Esophagus squamous epithelium (tissue), 4 donors: ENCODE measurements at regions not wholly inside any gene's neighbourhood (a gene's known extent, or its start where the extent isn't known, plus 50 kb on each side); places are given as distances from the start of the nearest gene placed in this dataset.

Source experiments
- CTCF ChIP-seq, 6 experiments: fragments of 450-650 bp in 4 of 6; fragments of 200-600 bp in 2 of 6; sonication (generic) in 2 of 6; IDR thresholded peaks; one replicate each; pipeline ENCODE4 v1.5.1; 2016 to 2019; ENCODE audit warnings: antibody characterized with exemption in 6 of 6, mild to moderate bottlenecking in 4 of 6, moderate library complexity in 4 of 6
- POLR2A ChIP-seq, 4 donors: fragments of 450-650 bp; IDR thresholded peaks; one replicate each; pipeline ENCODE4 v1.6.1; 2017; ENCODE audit warnings: antibody characterized with exemption in 4 of 4, mild to moderate bottlenecking in 4 of 4, moderate library complexity in 3 of 4

DNA sequence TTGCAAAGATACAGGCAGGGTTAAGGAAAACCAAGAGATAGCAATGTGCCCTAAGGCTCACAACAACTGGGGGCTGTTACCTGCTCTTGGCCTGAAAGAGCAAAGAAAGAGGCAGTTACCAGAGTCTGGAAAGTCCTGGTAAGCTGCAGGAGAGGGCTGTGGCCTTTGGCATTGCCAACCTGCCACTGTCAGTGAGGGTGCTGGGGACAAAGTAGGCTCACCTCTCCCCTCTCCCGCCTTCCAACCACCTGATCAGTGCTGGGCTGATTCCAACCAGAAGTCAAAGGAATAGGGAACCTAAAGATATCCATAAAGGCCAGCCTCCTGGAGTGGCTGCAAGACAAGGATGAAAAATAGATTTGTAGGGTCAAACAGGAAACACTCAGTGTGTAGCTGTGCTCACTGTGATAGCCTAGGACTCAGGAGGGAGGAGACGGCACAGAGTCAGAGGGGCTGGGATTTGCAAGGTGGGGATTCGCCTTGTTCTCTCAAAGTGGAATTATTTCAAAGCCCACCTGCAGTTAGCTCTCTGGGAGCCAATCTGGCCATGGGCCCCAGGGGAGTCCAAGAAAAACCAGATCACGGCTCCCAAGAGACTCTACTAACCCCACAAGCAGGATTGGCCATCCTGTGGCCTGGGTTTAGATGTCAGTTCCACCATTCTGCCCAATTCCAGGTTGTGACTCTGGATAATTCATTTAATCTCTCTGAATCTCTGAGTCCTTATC, 204.0 kb upstream of the BCL6 start:
- TF ChIP-seq CTCF (IDR thresholded peaks at IDR 0.05) = no peak
- TF ChIP-seq POLR2A (IDR thresholded peaks at IDR 0.05) = no peak
